Stimulated activated CD8-positive, alpha-beta memory T cell treated with anti-CD3 and anti-CD28 coated beads, Interleukin-15, amount 100 ng/mL, for 48 hours (primary cell): ENCODE measurements at regions not wholly inside any gene's neighbourhood (a gene's known extent, or its start where the extent isn't known, plus 50 kb on each side); places are given as distances from the start of the nearest gene placed in this dataset.

Experiments
- DNase-seq, 2 donors: peaks; one replicate each; pipeline ENCODE4 v3.0.0-alpha.2; 2020; ENCODE audit warnings: low read depth in 2 of 2

GRCh38 chr18:45266023-45266422 lies 349.3 kb upstream of the SLC14A2 start:
- no peak for DNase-seq

DNA sequence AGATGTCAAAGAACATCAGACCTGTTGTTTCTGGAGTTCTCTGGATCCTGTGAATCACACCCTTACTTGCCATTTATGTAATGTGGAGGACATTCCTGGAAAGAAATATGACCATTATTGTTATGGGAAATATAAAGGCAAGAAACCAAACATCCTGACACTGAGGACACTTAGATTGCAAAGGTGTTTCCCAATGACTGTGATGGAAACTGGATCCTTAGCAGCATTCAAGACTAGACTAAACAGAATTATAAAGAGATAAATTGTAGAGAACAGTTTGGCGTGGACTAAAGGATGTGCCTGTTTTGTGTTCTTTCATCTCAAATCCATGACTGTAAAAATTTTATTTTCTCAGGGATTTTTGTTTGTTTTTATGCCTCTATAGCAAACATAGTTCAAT lies 347.7 kb upstream of the SLC14A2 start:
- no peak for DNase-seq

DNA sequence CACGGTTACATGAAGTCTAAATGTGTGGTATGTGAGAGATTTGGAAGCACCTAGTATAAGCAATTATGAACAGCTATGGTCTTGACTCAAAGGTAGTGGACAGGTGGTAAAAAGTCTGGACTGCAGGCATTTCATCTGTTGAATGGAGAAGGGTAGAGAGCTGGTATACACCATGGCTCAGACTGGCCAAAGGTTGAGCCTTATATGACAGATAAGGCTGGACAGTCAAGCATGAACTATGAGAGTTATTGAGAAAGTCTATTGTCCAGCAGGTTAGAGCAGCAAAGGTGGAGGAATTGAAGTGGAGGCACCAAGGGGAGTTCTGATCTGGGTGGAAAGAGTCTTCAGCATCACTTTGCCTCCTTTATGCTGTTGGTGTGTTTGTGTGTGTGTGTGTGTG lies 346.7 kb upstream of the SLC14A2 start:
- DNase-seq = no peak

- DNase-seq = no peak
These were observed 344.9 kb upstream of the SLC14A2 start for GRCh38 chr18:45270289-45270771.

- DNase-seq = no peak
These were observed 341.2 kb upstream of the SLC14A2 start for GRCh38 chr18:45274026-45274425.

DNA sequence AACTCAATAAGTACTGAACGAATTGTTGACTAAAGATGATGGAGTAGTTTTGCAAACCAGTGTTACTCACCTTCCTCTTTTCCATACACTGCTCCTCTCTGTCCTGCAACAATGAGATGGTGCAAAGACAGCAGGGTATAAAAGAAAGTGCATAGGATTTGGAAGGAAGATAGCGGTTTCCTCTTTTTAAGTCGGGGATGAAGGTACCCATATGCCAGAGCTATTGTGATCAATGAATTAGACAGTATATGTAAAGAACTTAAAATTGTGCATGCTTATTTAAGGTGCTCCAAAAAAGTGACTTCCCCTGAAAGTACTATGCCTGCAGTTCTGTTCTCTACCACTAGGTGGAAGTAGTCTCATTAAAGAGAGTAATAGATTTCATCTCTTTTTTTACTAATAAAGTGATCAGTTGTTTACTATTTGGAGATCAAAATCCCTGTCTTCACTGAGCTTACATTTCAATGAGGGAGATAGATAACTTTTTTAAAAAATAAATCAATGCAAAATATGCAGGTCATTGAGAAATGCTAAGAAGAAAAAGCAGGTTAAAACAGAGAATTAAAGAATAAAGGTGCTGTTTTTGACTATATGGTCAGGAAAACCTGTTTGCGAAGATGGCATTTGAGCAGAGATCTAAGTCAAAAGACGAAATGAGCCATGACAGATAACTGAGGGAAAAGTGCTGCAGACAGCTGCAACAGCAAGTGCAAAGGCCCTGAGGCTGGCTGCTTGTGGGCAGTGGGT lies 339.7 kb upstream of the SLC14A2 start:
- no peak for DNase-seq

- DNase-seq = no peak
These were observed 338.4 kb upstream of the SLC14A2 start for GRCh38 chr18:45276878-45277277.

DNA sequence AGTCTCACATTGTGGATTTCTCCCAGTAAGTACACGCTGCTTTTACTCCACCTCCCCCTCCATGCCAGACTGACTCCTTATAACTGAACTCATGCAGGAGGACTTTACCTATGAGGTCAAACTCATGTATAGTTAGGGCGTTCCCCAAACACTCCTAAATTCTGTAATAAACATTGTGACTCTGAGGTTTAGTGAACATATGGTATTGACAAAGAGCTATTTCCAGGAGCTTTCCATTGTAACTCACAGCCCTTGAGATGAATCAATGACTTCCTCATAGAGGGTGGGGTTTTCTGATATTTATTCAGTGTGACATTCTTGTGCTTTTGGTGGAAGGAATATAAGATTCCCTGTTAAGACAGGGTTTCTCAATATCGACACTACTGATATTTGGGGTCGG lies 337.4 kb upstream of the SLC14A2 start:
- no peak for DNase-seq

GRCh38 chr18:45280481-45281276 lies 334.6 kb upstream of the SLC14A2 start:
- DNase-seq = no peak

- DNase-seq = no peak
These were observed 333.0 kb upstream of the SLC14A2 start for GRCh38 chr18:45282101-45282812.

DNA sequence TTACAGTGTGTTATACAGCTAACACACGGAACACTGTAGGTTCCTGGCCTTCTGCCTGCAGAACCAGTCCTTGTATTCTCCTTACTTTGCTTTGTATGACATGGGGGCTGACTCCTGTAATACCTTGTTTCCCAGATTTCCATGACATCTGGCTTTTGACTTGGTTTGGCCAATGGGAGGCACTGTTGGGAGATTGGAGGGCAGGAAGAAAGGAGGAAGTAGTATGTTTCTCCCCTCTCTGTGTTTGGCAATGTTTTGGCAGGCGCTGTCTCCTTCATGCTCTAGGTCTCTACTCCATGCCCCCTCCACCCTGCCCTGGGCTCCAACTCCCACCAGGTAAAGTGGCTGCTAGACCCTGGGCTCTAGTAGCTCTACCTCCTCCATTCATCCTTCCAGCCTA lies 331.1 kb upstream of the SLC14A2 start:
- no peak for DNase-seq

- DNase-seq = no peak
These were observed 330.4 kb upstream of the SLC14A2 start for GRCh38 chr18:45284851-45285250.

- DNase-seq = no peak
These were observed 330.0 kb upstream of the SLC14A2 start for GRCh38 chr18:45285251-45285650.

DNA sequence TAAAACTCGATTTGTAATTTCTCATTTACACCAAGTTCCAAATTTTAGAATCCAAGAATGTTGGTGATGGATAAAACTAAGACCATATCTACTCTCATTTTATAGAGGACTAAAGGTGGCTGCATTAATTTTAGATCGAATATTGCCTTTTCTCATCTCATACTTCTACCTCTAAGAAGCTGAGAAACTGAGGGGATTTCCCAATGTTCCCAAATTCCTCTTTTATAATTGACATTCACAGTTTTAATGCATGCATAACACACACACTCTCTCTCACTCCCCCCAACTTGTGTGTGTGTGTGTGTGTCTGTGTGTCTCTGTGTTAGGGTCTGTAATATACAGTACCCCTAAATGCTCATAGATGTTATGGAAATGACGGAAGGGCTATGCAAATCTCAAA lies 328.8 kb upstream of the SLC14A2 start:
- DNase-seq = no peak

DNA sequence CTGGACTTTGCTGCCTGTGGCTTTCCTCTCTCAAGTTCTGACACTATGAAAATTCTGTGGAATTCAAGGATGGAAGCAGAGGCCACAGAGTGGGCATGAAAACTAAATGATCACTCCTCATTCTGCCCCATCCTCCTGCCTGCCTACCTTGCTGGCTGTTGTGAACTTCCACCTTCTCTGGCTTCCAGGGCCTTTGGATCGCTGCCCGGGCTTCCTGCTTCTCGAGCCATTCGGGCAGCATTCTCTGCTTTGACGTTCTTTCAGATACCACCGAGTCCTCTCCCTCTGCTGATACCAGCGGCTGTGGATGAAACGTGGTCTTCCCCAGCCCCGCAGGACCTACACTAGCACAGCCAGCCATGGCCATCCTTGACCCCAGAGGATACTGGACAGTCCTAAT lies 327.7 kb upstream of the SLC14A2 start:
- no peak for DNase-seq

- DNase-seq = no peak
These were observed 324.9 kb upstream of the SLC14A2 start for GRCh38 chr18:45290364-45290763.

DNA sequence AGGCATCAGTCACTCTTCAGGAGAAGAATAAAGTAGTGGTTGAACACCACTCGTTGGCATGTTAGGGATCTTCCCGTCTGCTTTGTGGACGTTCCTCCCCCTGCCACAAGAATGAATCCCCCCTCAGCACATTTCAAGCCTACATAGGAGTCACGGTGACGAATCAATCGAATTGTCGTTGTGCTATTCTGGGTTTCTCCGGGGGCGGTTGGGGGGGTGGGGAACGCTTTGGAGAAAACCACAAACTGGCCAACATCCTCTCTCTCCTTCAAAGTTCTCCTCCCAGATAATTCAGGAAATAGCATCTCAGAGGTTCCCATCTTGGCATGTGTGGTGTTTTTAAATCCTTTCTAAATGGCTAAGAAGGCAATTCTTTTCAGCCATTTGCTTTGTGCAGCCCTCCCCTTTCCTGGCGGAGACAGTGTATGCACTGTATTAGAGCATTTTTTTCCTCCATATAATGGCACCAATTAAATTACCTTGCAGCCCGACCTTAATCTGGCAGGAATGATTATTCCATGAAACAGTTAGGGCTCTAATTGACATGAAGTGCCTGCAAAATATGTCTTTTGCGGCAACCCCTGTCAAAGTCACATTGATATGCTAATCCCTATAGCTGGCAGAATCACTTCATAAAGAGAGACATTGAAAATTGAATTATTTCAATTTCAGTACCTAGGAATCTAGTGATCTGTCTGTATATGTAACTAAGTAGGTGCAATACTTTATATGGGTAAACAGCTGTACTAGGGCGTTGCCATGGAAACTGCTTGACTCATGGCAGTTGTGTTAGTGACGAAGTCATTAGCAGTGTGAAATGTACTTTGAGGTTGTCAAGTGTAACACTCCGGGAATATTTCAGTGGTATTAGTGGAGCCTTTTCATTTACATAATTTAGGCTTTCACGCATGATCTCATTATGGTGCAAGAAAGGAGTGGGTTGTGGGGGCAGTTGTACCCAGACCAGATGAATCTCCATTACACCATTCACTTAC lies 323.4 kb upstream of the SLC14A2 start:
- no peak for DNase-seq

- no peak for DNase-seq
These were observed 319.9 kb upstream of the SLC14A2 start for GRCh38 chr18:45295388-45295787.

- DNase-seq = no peak
These were observed 316.3 kb upstream of the SLC14A2 start for GRCh38 chr18:45298986-45299385.

GRCh38 chr18:45303026-45303425 lies 312.2 kb upstream of the SLC14A2 start:
- no peak for DNase-seq

- no peak for DNase-seq
These were observed 310.7 kb upstream of the SLC14A2 start for GRCh38 chr18:45304558-45304957.
